ENCODE measurements at regions not wholly inside any gene's neighbourhood (a gene's known extent, or its start where the extent isn't known, plus 50 kb on each side); places are given as distances from the start of the nearest gene placed in this dataset.

DNA sequence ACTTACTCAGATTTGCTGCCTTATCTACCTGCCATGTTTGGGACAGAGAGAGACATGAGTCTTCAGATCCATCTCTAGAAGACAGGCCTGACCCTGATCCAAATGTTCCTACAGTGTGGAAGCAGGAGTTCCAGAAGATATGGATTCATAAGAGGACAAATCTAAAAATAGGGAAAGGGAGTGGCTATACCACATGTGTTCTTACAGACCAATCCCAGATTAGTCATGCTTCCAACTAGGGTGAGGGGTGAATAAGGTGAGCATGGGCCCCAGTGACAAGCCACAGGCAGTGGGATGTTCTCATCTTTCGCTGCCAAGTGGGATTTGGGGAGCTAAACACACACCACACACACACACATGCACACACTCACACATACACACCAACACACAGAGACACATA lies 670.7 kb upstream of the CITED2 start:
- TF ChIP-seq POLR2A (IDR thresholded peaks at IDR 0.05; ENCODE audit: extremely low read depth, insufficient read length): no peak
- TF ChIP-seq, protein P1, sequence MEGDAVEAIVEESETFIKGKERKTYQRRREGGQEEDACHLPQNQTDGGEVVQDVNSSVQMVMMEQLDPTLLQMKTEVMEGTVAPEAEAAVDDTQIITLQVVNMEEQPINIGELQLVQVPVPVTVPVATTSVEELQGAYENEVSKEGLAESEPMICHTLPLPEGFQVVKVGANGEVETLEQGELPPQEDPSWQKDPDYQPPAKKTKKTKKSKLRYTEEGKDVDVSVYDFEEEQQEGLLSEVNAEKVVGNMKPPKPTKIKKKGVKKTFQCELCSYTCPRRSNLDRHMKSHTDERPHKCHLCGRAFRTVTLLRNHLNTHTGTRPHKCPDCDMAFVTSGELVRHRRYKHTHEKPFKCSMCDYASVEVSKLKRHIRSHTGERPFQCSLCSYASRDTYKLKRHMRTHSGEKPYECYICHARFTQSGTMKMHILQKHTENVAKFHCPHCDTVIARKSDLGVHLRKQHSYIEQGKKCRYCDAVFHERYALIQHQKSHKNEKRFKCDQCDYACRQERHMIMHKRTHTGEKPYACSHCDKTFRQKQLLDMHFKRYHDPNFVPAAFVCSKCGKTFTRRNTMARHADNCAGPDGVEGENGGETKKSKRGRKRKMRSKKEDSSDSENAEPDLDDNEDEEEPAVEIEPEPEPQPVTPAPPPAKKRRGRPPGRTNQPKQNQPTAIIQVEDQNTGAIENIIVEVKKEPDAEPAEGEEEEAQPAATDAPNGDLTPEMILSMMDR (IDR thresholded peaks at IDR 0.05; ENCODE audit: low read depth, low read length): no peak
- TF ChIP-seq, protein P2, sequence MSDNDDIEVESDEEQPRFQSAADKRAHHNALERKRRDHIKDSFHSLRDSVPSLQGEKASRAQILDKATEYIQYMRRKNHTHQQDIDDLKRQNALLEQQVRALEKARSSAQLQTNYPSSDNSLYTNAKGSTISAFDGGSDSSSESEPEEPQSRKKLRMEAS (IDR thresholded peaks at IDR 0.05; ENCODE audit: low read depth, low read length): no peak
